Adrenal gland (tissue), 9 donors: ENCODE measurements at regions not wholly inside any gene's neighbourhood (a gene's known extent, or its start where the extent isn't known, plus 50 kb on each side); places are given as distances from the start of the nearest gene placed in this dataset.

Experiments used
- DNase-seq, 7 donors: peaks; one replicate each; pipeline ENCODE4 v3.0.0-alpha.2; 2019 to 2020
- H3K27ac ChIP-seq, 5 donors: fragments of 200-600 bp; sonication (generic) in 4 of 5; 1 replicate in 3 of 5; 2 replicates in 2 of 5; pipeline versions ENCODE4 v1.5.1 to v1.8.0; 2016 to 2020; ENCODE audit warnings: mild to moderate bottlenecking in 1 of 5
- H3K27me3 ChIP-seq: fragments of 200-600 bp; 2 replicates; pipeline ENCODE4 v1.8.0; 2021
- H3K36me3 ChIP-seq, 2 donors: fragments of 200-600 bp; replicated peaks in 1 of 2; 1 replicate in 1 of 2; 2 replicates in 1 of 2; pipeline versions ENCODE4 v1.5.1 to v1.8.0; 2018 to 2022
- H3K4me1 ChIP-seq, 2 donors: fragments of 200-600 bp; replicated peaks in 1 of 2; 1 replicate in 1 of 2; 2 replicates in 1 of 2; pipeline versions ENCODE4 v1.5.1 to v1.8.0; 2018 to 2021
- H3K4me3 ChIP-seq, 4 donors: fragments of 200-600 bp; sonication (generic) in 3 of 4; one replicate each; pipeline ENCODE4 v1.5.1; 2016 to 2018
- H3K9me3 ChIP-seq, 3 donors: fragments of 200-600 bp; sonication (generic) in 1 of 3; replicated peaks in 1 of 3; 1 replicate in 2 of 3; 2 replicates in 1 of 3; pipeline versions ENCODE4 v1.5.1 to v1.8.0; 2016 to 2021
- POLR2A ChIP-seq, 2 donors: fragments of 450-650 bp; IDR thresholded peaks; one replicate each; pipeline ENCODE4 v1.6.1; 2017; ENCODE audit warnings: antibody characterized with exemption in 2 of 2, mild to moderate bottlenecking in 2 of 2, moderate library complexity in 1 of 2
- WGBS, 4 donors: extraction: QIAGEN DNeasy Blood & Tissue Kit in 2 of 4; methylation state at CpG; one replicate each; pipeline versions ENCODE4 v1.1.5 to v1.1.7; 2013 to 2017; 5-methylcytosine and 5-hydroxymethylcytosine counted together
- intact Hi-C, 2 donors: fragments of 100-400 bp; cut with DNase I; formaldehyde crosslinking; loops; one replicate each; pipeline versions ENCODE4 v1.14.1 to v1.15.0; 2022 to 2023
- TF ChIP-seq, protein P1 (sequence below), 6 experiments: fragments of 450-650 bp in 4 of 6; fragments of 200-600 bp in 2 of 6; sonication (generic) in 1 of 6; IDR thresholded peaks; 1 replicate in 5 of 6; 2 replicates in 1 of 6; pipeline versions ENCODE4 v1.5.1 to v1.8.0; 2016 to 2021; ENCODE audit warnings: antibody characterized with exemption in 6 of 6, mild to moderate bottlenecking in 2 of 6, moderate library complexity in 1 of 6
- donor health status: healthy with polysubstance abuse.
- donor health status: Bipolar disorder and iron deficiency.
- donor health status: DM: yes; HTN: yes; CAD: no.
- donor health status: DM: no; HTN: no; CAD: no.
- donor health status: DM: no; HTN: no; CAD: no.

DNA sequence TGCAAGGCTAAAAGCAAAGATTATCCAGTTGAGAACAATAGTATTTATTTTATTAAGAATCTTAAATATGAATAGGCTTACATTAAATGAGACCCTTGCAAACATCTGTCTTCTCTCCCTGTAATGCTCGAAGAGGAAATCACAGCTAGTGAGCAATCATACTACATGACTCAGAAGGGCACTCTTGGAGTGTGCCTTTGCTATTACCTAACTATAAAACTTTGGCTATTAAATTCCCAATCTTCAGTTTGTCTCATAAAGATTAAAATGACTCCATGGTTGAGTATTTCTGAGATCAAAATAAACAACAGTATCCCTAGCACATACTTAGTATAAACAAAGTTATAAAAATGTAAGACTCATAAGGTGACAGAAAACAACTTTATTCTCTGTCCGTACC is 296.9 kb downstream of the KCNJ3 start:
- 62 to 71% (median 66%) methylated on average over 2 of the region's 2 CpGs for WGBS, 4 donors
- Histone ChIP-seq H3K27me3 (no peaks in the 10 kb centered on the region), H3K27ac (no peak overlapping the region), H3K36me3 (no peaks in the 10 kb centered on the region), H3K4me1 (no peaks in the 10 kb centered on the region), H3K4me3 (no peak overlapping the region), H3K9me3 (no peaks in the 10 kb centered on the region)
- intact Hi-C loops, result no loop called here
- no peak for TF ChIP-seq POLR2A (IDR thresholded peaks at IDR 0.05)
- TF ChIP-seq, protein P1, sequence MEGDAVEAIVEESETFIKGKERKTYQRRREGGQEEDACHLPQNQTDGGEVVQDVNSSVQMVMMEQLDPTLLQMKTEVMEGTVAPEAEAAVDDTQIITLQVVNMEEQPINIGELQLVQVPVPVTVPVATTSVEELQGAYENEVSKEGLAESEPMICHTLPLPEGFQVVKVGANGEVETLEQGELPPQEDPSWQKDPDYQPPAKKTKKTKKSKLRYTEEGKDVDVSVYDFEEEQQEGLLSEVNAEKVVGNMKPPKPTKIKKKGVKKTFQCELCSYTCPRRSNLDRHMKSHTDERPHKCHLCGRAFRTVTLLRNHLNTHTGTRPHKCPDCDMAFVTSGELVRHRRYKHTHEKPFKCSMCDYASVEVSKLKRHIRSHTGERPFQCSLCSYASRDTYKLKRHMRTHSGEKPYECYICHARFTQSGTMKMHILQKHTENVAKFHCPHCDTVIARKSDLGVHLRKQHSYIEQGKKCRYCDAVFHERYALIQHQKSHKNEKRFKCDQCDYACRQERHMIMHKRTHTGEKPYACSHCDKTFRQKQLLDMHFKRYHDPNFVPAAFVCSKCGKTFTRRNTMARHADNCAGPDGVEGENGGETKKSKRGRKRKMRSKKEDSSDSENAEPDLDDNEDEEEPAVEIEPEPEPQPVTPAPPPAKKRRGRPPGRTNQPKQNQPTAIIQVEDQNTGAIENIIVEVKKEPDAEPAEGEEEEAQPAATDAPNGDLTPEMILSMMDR (IDR thresholded peaks at IDR 0.05), result no peak
- no peak for DNase-seq

GRCh38 chr2:154992826-154993225 is 294.3 kb downstream of the KCNJ3 start:
- intact Hi-C loops, result no loop called here
- WGBS, 4 donors, result 47 to 49% (median 48%) methylated on average over 2 of the region's 2 CpGs
- H3K4me1 ChIP-seq, result no peaks in the 10 kb centered on the region
- H3K36me3 ChIP-seq, result no peaks in the 10 kb centered on the region
- DNase-seq, result no peak
- H3K9me3 ChIP-seq, result no peaks in the 10 kb centered on the region
- TF ChIP-seq POLR2A (IDR thresholded peaks at IDR 0.05), result no peak
- TF ChIP-seq, protein P1 (IDR thresholded peaks at IDR 0.05), result no peak
- H3K27me3 ChIP-seq, result no peaks in the 10 kb centered on the region
- no peak overlapping the region for H3K4me3 ChIP-seq
- H3K27ac ChIP-seq, result no peak overlapping the region

DNA sequence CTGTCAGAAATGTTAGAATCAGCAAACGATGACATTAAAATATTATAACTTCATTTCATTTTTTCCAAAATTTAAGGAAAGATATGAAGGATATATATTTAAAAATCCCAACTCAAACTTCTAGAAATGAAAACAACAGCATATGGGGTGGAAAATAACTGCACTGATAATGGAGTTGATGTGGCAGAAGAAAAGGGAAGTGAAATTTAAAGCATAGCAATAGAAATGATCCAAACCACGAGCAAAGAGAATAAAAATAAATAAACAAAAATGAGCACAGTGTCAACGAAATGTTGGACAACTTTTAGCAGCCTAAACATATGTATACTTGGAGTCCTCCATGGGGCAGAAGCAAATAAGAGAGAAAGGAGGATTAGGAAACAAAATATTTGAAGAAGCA is 280.2 kb downstream of the KCNJ3 start:
- Histone ChIP-seq H3K36me3 (no peaks in the 10 kb centered on the region), H3K9me3 (no peaks in the 10 kb centered on the region), H3K27ac (no peak overlapping the region), H3K4me1 (no peaks in the 10 kb centered on the region), H3K27me3 (no peaks in the 10 kb centered on the region), H3K4me3 (no peak overlapping the region)
- intact Hi-C loops, result no loop called here
- WGBS, 4 donors, result 62 to 81% (median 67%) methylated on average over 3 of the region's 3 CpGs
- DNase-seq, result no peak
- TF ChIP-seq, protein P1 (IDR thresholded peaks at IDR 0.05), result no peak
- TF ChIP-seq POLR2A (IDR thresholded peaks at IDR 0.05), result no peak

- no peak for DNase-seq
- TF ChIP-seq, protein P1 (IDR thresholded peaks at IDR 0.05), result no peak
- no peak for TF ChIP-seq POLR2A (IDR thresholded peaks at IDR 0.05)
- H3K36me3 ChIP-seq, result no peaks in the 10 kb centered on the region
- intact Hi-C loops, result no loop called here
- no peak overlapping the region for H3K27ac ChIP-seq
- H3K9me3 ChIP-seq, result no peaks in the 10 kb centered on the region
- 70 to 91% (median 80%) methylated on average over 4 of the region's 4 CpGs for WGBS, 4 donors
- no peaks in the 10 kb centered on the region for H3K27me3 ChIP-seq
- no peaks in the 10 kb centered on the region for H3K4me1 ChIP-seq
- no peak overlapping the region for H3K4me3 ChIP-seq
Observed at GRCh38 chr2:154978244-154978643, 279.7 kb downstream of the KCNJ3 start.
